ENCODE measurements at regions not wholly inside any gene's neighbourhood (a gene's known extent, or its start where the extent isn't known, plus 50 kb on each side); places are given as distances from the start of the nearest gene placed in this dataset.

DNA sequence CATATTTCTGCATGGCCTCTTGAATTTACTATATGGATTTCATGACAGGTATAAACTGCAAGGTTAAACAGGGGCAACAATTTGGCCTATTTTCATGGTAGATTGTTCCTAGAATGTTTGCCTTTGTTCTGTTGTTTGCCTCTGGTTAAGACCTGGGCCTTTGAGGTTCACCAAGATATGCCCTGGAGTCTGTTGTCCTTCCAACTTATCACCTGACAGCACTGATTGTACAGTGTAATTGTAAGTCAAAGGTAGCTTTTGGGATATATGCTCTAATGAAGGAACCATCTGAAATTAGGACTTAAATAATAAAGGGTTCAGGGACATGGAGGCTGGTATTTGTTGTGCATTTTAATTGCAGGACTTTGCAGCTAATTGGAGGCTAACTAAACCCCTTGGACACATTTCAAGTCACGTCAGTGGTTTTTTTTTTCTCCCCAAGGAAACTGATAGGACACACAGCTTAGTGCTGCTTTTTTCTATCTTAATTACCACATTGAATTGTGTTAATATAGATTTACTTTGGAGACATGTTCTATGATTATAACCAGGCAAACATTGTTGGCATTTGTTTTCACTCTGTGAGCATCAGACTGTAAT, 771.2 kb upstream of the LINC00305 start:
- TF ChIP-seq POLR2A (IDR thresholded peaks at IDR 0.05) (no peak), CTCF (IDR thresholded peaks at IDR 0.05) (no peak), POLR2AphosphoS5 (IDR thresholded peaks at IDR 0.05; ENCODE audit: insufficient read depth in 1 of 2, low read depth in 1 of 2) (no peak)
